Keratinocyte (primary cell): ENCODE measurements at regions not wholly inside any gene's neighbourhood (a gene's known extent, or its start where the extent isn't known, plus 50 kb on each side); places are given as distances from the start of the nearest gene placed in this dataset.

Experiments
- DNase-seq: peaks from one replicate; pipeline ENCODE4 v3.0.0-alpha.2; 2011; ENCODE audit warnings: low read depth, missing footprints, low spot score
- FAIRE-seq: peaks from 2 replicates; lab custom pipeline; 2011; peaks lifted over from hg19 to GRCh38; lab: Jason Lieb, UNC
- H2AFZ ChIP-seq: 2 replicates; pipeline ENCODE4 v1.6.0; 2012; ENCODE audit warnings: low read length, control low read depth, inconsistent platforms; ENCODE audit not compliant: control insufficient read depth
- H3K27ac ChIP-seq: 2 replicates; pipeline ENCODE4 v1.5.1; 2011; ENCODE audit warnings: low read length; ENCODE audit not compliant: control insufficient read depth, insufficient read depth
- H3K27me3 ChIP-seq: 3 replicates; pipeline ENCODE4 v1.6.0; 2011; ENCODE audit warnings: low read length; ENCODE audit not compliant: control insufficient read depth, insufficient read depth; ENCODE audit errors: extremely low read depth
- H3K36me3 ChIP-seq, 2 experiments: 2 replicates in 1 of 2; 3 replicates in 1 of 2; pipeline ENCODE4 v1.5.1; 2011; ENCODE audit warnings: low read length in 2 of 2, mild to moderate bottlenecking in 1 of 2; ENCODE audit not compliant: control insufficient read depth in 2 of 2, insufficient read depth in 2 of 2; ENCODE audit errors: extremely low read depth in 1 of 2
- H3K4me1 ChIP-seq: 3 replicates; pipeline ENCODE4 v1.5.1; 2011; ENCODE audit warnings: low read length; ENCODE audit not compliant: control insufficient read depth, insufficient read depth; ENCODE audit errors: extremely low read depth
- H3K4me2 ChIP-seq: 3 replicates; pipeline ENCODE4 v1.6.0; 2011; ENCODE audit warnings: low read depth, low read length; ENCODE audit not compliant: control insufficient read depth, insufficient read depth; ENCODE audit errors: extremely low read depth
- H3K4me3 ChIP-seq, 3 experiments: fragments of 200-600 bp in 1 of 3; sonication (generic) in 1 of 3; 2 replicates in 2 of 3; 3 replicates in 1 of 3; pipeline ENCODE4 v1.5.1; 2011 to 2016; ENCODE audit warnings: low read length in 3 of 3, mild to moderate bottlenecking in 3 of 3, control low read depth in 2 of 3, inconsistent platforms in 1 of 3, low read depth in 1 of 3, mixed read lengths in 1 of 3, mixed run types in 1 of 3, moderate library complexity in 1 of 3; ENCODE audit not compliant: control insufficient read depth in 2 of 3, insufficient read depth in 2 of 3; ENCODE audit errors: extremely low read depth in 1 of 3
- H3K79me2 ChIP-seq: 2 replicates; pipeline ENCODE4 v1.6.0; 2012; ENCODE audit warnings: low read length; ENCODE audit not compliant: control insufficient read depth, insufficient read depth
- H3K9ac ChIP-seq: 3 replicates; pipeline ENCODE4 v1.6.0; 2011; ENCODE audit warnings: low read length; ENCODE audit not compliant: control insufficient read depth, insufficient read depth; ENCODE audit errors: extremely low read depth
- H3K9me1 ChIP-seq: 3 replicates; pipeline ENCODE4 v1.6.0; 2011; ENCODE audit warnings: low read length; ENCODE audit not compliant: control insufficient read depth, insufficient read depth; ENCODE audit errors: extremely low read depth
- H3K9me3 ChIP-seq: 2 replicates; pipeline ENCODE4 v1.5.1; 2012; ENCODE audit warnings: low read depth, low read length; ENCODE audit not compliant: control insufficient read depth
- H4K20me1 ChIP-seq: 3 replicates; pipeline ENCODE4 v1.6.0; 2011; ENCODE audit warnings: low read length; ENCODE audit not compliant: control insufficient read depth, insufficient read depth; ENCODE audit errors: extremely low read depth
- EZH2 ChIP-seq: IDR thresholded peaks from one replicate; pipeline ENCODE4 v1.6.1; 2012; ENCODE audit warnings: inconsistent platforms, mild to moderate bottlenecking, low read length, moderate library complexity
- dilution Hi-C: fragments of 300-500 bp; cut with MboI; formaldehyde crosslinking; loops from one replicate; pipeline ENCODE4 v1.7.0; 2020; ENCODE audit warnings: low sequenced_read_pairs; ENCODE audit not compliant: extremely low pct_ligation_motif_present
- TF ChIP-seq, protein P1 (sequence below), 3 experiments: IDR thresholded peaks in 1 of 3; conservative IDR thresholded peaks in 1 of 3; optimal IDR thresholded peaks in 1 of 3; 2 replicates in 2 of 3; 3 replicates in 1 of 3; pipeline versions ENCODE3 to v1.5.1; 2011; ENCODE audit warnings: low read length in 3 of 3, mild to moderate bottlenecking in 3 of 3, moderate library complexity in 2 of 3, control low read depth in 1 of 3, inconsistent platforms in 1 of 3; ENCODE audit not compliant: insufficient read depth in 2 of 3; ENCODE audit errors: extremely low read depth in 1 of 3

DNA sequence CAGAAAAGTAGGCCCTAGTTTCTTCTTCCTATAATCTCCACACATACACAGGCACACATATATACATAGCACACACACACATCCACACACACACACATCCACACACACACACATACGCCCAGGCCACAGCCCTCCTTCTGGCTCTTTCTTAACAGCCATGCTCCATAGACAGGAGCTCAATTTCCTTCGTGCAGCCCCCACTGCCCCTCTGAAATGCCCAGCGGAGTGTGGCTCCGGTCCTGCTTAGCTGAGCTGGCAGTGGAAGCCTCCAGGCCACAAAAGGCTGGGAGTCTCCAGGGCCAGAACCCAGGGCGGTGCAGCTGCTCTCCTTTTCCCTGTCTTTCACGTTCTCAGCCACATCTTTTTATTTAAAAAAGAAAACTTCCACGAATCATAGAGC is 282.9 kb upstream of the IGFBP3 start:
- dilution Hi-C loops: no loop called here
- DNase-seq: no peak
- Histone ChIP-seq H3K9me3 (no peaks in the 10 kb centered on the region), H3K79me2 (no peaks in the 10 kb centered on the region), H3K36me3 (no peaks in the 10 kb centered on the region), H3K4me1 (peaks cover 14% of the 10 kb centered on the region), H3K9me1 (no peaks in the 10 kb centered on the region), H2AFZ (no peak overlapping the region), H3K9ac (no peak overlapping the region), H3K27me3 (peaks cover 3% of the 10 kb centered on the region), H3K27ac (no peak overlapping the region), H3K4me2 (no peak overlapping the region), H3K4me3 (no peak overlapping the region), H4K20me1 (no peaks in the 10 kb centered on the region)
- no peak for FAIRE-seq
- TF ChIP-seq, protein P1, sequence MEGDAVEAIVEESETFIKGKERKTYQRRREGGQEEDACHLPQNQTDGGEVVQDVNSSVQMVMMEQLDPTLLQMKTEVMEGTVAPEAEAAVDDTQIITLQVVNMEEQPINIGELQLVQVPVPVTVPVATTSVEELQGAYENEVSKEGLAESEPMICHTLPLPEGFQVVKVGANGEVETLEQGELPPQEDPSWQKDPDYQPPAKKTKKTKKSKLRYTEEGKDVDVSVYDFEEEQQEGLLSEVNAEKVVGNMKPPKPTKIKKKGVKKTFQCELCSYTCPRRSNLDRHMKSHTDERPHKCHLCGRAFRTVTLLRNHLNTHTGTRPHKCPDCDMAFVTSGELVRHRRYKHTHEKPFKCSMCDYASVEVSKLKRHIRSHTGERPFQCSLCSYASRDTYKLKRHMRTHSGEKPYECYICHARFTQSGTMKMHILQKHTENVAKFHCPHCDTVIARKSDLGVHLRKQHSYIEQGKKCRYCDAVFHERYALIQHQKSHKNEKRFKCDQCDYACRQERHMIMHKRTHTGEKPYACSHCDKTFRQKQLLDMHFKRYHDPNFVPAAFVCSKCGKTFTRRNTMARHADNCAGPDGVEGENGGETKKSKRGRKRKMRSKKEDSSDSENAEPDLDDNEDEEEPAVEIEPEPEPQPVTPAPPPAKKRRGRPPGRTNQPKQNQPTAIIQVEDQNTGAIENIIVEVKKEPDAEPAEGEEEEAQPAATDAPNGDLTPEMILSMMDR (optimal IDR thresholded peaks at IDR 0.05 in 1 of 3, IDR thresholded peaks at IDR 0.05 in 1 of 3, conservative IDR thresholded peaks at IDR 0.05 in 1 of 3; ENCODE audit: extremely low read depth in 1 of 3, insufficient read depth in 2 of 3, low read length in 3 of 3): no peak
- TF ChIP-seq EZH2: no peak

DNA sequence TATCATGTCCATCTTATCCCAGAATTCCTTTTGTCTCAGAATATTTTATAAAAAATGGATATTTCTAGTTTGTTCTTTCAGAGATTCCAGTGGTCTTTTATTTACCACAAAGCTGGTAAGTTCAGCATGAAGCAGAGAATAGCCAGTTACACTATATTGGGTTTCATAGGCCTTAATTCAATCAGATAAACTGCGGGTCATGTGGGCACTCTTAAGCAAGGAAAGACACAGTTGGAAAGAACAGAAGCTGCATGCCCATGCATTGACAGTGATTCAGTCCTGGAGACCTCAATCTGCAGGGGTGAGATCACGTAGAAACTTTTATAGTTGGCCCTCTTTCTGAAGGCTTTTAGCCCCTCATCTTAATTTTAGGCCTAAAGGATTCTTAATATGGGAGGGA is 281.3 kb upstream of the IGFBP3 start:
- no peak for FAIRE-seq

More for the DNA sequence above, 281.3 kb upstream of the IGFBP3 start:
- no peak overlapping the region for H3K27ac ChIP-seq
- no peak overlapping the region for H3K4me2 ChIP-seq
- dilution Hi-C loops: no loop called here
- no peak for TF ChIP-seq EZH2
- TF ChIP-seq, protein P1 (optimal IDR thresholded peaks at IDR 0.05 in 1 of 3, IDR thresholded peaks at IDR 0.05 in 1 of 3, conservative IDR thresholded peaks at IDR 0.05 in 1 of 3; ENCODE audit: extremely low read depth in 1 of 3, insufficient read depth in 2 of 3, low read length in 3 of 3): no peak
- no peak for DNase-seq
- no peak overlapping the region for H3K4me3 ChIP-seq
- H3K79me2 ChIP-seq: no peaks in the 10 kb centered on the region
- no peaks in the 10 kb centered on the region for H4K20me1 ChIP-seq
- H3K27me3 ChIP-seq: peaks cover 2% of the 10 kb centered on the region
- H2AFZ ChIP-seq: no peak overlapping the region
- no peaks in the 10 kb centered on the region for H3K36me3 ChIP-seq
- H3K9me1 ChIP-seq: no peaks in the 10 kb centered on the region
- H3K9ac ChIP-seq: no peak overlapping the region
- H3K9me3 ChIP-seq: no peaks in the 10 kb centered on the region
- H3K4me1 ChIP-seq: peaks cover 14% of the 10 kb centered on the region
